Effector memory CD8-positive, alpha-beta T cell (primary cell): ENCODE measurements at regions not wholly inside any gene's neighbourhood (a gene's known extent, or its start where the extent isn't known, plus 50 kb on each side); places are given as distances from the start of the nearest gene placed in this dataset.
"Not testable (repeated sequence)": the region's sequence is repeated elsewhere in the genome, so short reads cannot be mapped to it uniquely, and the experiment has no call there.

Source experiments
- ATAC-seq: fragments of 150-1000 bp; cut with Tn5 transposase; replicated peaks from 2 replicates; pipeline ENCODE4 v1.10.0; 2021; ENCODE audit warnings: mild to moderate bottlenecking, moderate library complexity
- DNase-seq, 3 experiments: peaks; one replicate each; pipeline ENCODE4 v3.0.0; 2021
- H3K27ac Mint-ChIP-seq, 2 donors: one replicate each; pipeline ENCODE4 v1.8.0; 2022; ENCODE audit warnings: mild to moderate bottlenecking in 2 of 2, mixed read lengths in 2 of 2, moderate library complexity in 2 of 2
- H3K27me3 Mint-ChIP-seq, 2 donors: one replicate each; pipeline ENCODE4 v1.8.0; 2022; ENCODE audit warnings: mixed read lengths in 2 of 2
- H3K36me3 Mint-ChIP-seq: one replicate; pipeline ENCODE4 v1.8.0; 2022; ENCODE audit warnings: mild to moderate bottlenecking, moderate library complexity, mixed read lengths; ENCODE audit not compliant: insufficient read depth
- H3K4me1 Mint-ChIP-seq, 2 donors: one replicate each; pipeline ENCODE4 v1.8.0; 2022; ENCODE audit warnings: low read depth in 2 of 2, mixed read lengths in 2 of 2
- H3K4me3 Mint-ChIP-seq, 2 donors: one replicate each; pipeline ENCODE4 v1.8.0; 2022; ENCODE audit warnings: mild to moderate bottlenecking in 2 of 2, mixed read lengths in 2 of 2, moderate library complexity in 2 of 2
- H3K9me3 Mint-ChIP-seq, 2 donors: one replicate each; pipeline ENCODE4 v1.8.0; 2022; ENCODE audit warnings: mixed read lengths in 2 of 2

DNA sequence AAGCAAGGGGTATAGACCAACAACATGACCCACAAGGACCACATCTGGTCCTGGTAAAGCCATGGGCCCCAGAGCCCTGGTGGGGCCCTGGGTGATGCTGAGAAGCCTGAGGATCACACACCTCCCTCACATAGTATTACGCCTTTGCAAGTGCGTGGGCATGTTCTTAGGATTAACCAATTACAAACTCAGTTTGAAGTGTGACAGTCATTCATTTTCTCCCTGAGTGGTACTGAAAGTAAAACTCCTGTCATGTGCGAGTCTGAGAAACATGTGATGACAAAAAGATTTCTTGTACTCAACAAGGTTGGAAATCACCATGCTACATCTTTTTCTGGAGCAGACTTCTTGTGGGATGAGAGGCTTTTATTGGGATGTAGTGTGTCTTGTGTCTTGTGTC lies 315.3 kb upstream of the DUSP10 start:
- no peak overlapping the region for H3K27ac Mint-ChIP-seq
- no peaks in the 10 kb centered on the region for H3K9me3 Mint-ChIP-seq
- DNase-seq (no peak), ATAC-seq (no peak)
- no peaks in the 10 kb centered on the region for H3K36me3 Mint-ChIP-seq
- no peaks in the 10 kb centered on the region for H3K4me1 Mint-ChIP-seq
- peaks cover 0 to 6% of the 10 kb centered on the region in 2 donors for H3K27me3 Mint-ChIP-seq
- H3K4me3 Mint-ChIP-seq, result no peak overlapping the region

DNA sequence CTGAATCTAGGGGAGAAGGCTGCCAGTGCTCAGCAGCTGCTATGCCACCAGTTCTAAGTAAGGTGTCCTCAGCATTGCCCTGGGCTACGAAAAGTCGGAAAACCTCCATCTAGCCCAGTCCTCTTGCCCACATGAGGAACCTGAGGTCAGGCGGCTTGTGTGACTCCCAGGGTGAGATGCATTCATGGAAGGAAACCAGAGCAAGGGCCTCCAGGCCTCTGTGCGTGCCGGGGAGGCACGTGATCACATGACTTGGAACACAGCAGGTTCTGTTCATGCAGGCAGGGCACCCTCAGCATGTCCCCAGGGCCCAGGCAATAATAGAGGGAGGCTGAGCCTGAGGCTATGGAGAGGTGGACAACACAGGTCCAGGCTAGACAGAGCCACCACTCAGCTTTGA lies 312.5 kb upstream of the DUSP10 start:
- peaks cover 3% of the 10 kb centered on the region for H3K36me3 Mint-ChIP-seq
- ATAC-seq (no peak), DNase-seq (no peak)
- no peak overlapping the region for H3K4me3 Mint-ChIP-seq
- H3K4me1 Mint-ChIP-seq, result no peaks in the 10 kb centered on the region
- no peaks in the 10 kb centered on the region for H3K9me3 Mint-ChIP-seq
- peaks cover 0 to 6% of the 10 kb centered on the region in 2 donors for H3K27me3 Mint-ChIP-seq
- no peak overlapping the region for H3K27ac Mint-ChIP-seq

DNA sequence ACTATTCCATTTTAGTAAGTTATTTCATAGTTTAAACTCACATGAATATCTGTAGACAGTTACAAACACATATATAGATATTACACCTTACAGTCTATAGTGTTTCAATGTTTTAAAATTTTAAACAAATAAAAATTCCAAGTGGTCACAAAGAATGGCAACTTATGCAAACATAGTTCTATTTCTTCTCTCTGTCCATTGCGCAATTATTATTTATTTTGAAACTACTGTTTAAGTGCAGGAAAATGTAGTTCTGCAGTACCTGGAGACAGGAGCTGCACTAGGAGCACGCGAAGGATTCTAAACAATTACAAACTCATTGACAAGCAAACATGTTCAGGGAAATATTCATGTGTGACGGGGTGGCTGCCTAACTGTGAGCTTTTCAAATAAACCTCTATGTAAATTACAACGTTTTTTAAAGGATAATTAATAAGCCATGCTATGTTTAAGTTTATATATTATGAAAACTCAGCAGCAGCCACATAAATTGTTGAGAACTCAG lies 312.0 kb upstream of the DUSP10 start:
- peaks cover 1 to 2% of the 10 kb centered on the region in 2 donors for H3K4me1 Mint-ChIP-seq
- peaks cover 0 to 6% of the 10 kb centered on the region in 2 donors for H3K27me3 Mint-ChIP-seq
- H3K27ac Mint-ChIP-seq, result no peak overlapping the region
- DNase-seq (no peak), ATAC-seq (no peak)
- H3K36me3 Mint-ChIP-seq, result peaks cover 3% of the 10 kb centered on the region
- H3K4me3 Mint-ChIP-seq, result no peak overlapping the region
- H3K9me3 Mint-ChIP-seq, result no peaks in the 10 kb centered on the region

DNA sequence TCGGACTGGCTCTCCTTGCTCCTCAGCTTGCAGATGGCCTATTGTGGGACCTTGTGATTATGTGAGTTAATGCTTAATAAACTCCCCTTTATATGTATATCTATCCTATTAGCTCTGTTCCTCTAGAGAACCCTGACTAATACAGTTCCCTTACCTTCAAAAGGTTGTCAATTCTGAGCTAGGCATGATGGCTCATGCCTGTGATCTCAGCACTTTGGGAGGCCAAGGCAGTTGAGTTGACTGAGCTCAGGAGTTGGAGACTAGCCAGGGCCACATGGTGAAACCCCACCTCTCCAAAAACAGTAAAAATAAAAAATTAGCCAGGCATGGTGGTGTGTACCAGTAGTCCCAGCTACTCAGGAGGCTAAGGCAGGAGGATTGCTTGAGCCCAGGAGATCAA lies 309.4 kb upstream of the DUSP10 start:
- not testable (repeated sequence) for H3K27me3 Mint-ChIP-seq, DNase-seq, H3K36me3 Mint-ChIP-seq, H3K4me3 Mint-ChIP-seq, H3K9me3 Mint-ChIP-seq, H3K27ac Mint-ChIP-seq, ATAC-seq
- H3K4me1 Mint-ChIP-seq, result peaks cover 18 to 22% of the 10 kb centered on the region in 2 donors

DNA sequence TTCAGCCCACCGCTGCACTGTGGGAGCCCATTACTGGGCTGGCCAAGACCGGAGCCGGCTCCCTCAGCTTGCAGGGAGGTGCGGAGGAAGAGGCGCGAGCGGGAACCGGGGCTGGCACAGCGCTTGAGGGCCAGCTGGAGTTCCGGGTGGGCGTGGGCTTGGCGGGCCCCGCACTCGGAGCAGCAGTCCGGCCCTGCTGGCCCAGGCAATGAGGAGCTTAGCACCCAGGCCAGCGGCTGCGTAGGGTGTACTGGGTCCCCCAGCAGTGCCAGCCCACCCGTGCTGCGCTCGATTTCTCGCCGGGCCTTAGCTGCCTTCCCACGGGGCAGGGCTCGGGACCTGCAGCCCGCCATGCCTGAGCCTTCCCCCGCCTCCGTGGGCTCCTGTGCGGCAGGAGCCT lies 307.8 kb upstream of the DUSP10 start:
- ATAC-seq, H3K27ac Mint-ChIP-seq: not testable (repeated sequence)

DNA sequence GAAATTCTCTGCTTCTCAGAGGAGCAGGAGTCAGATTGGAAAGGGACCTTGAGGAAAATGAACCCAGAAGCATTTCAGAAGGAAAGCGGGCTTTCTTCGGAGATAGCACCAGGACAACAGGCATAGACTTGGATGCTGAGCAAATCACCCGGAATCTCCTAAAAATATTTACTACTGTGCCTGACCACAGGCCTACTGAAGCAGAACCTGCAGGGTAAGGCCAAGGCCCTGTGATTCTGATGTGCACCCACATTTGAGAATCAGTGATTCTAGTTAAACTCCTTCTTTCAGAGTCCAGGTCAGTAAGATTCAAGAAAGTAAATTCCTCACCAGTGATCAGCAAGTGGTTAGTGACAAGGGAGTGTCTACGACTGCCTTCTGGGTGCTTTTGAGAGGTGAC lies 307.3 kb upstream of the DUSP10 start:
- Mint-ChIP-seq H3K27me3 (no peaks in the 10 kb centered on the region), H3K36me3 (peaks cover 3% of the 10 kb centered on the region), H3K4me3 (no peak overlapping the region), H3K27ac (peak overlapping the region in 1 of 2 donors; percentile 68), H3K9me3 (no peaks in the 10 kb centered on the region), H3K4me1 (peaks cover 22 to 23% of the 10 kb centered on the region in 2 donors)
- DNase-seq (no peak), ATAC-seq (no peak)

More for the DNA sequence above, 307.8 kb upstream of the DUSP10 start:
- not testable (repeated sequence) for H3K4me3 Mint-ChIP-seq, H3K36me3 Mint-ChIP-seq, H3K9me3 Mint-ChIP-seq, DNase-seq, H3K27me3 Mint-ChIP-seq
- H3K4me1 Mint-ChIP-seq, result peaks cover 22 to 23% of the 10 kb centered on the region in 2 donors

DNA sequence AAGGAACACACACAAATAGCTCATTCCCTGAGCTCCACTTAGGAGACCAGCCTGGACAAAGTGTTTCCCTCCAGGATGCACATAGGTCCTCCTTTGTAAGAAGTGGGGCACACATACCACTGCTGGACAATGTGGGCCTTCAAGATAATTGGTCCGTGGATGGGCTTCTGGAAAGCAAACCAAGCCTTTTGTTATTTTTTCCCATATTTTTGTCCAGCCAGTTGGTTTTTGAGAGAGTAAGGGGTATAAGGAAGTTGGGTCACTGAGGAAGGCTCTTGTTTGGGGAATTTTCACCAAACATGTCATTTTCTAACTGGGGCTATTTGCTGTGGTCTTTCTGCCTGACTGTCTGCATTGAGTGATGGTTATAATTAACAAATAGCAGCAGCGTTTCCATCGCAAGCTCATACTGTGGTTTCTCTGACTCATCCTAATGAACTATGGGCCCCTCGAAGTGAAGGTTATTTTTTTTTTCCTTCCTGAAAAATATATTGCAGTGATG lies 306.3 kb upstream of the DUSP10 start:
- DNase-seq (no peak), ATAC-seq (peak; percentile 35)
- H3K27ac Mint-ChIP-seq, result peak overlapping the region; percentile 41 to 68

DNA sequence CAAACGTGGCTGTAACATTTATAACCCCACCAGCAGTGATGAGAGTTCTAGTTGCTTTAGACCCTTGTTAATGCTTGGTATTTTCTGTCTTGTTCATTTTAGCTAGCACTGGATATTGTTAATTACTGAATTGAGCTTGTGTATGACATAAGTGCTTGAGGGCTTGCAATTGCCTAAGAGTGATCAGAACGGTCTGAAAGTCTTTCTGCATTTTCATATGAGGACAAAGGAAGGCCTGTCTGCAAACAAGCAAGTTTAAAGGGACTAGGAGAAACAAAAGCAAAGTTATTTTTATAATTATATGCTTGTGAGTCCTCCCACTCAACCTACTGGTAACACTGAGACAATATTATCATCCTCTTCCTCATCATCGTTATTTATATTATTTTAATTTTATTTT lies 305.5 kb upstream of the DUSP10 start:
- H3K4me3 Mint-ChIP-seq, result no peak overlapping the region
- peaks cover 3% of the 10 kb centered on the region for H3K36me3 Mint-ChIP-seq
- H3K27ac Mint-ChIP-seq, result peak overlapping the region; percentile 5 to 60
- ATAC-seq (no peak), DNase-seq (no peak)
- H3K27me3 Mint-ChIP-seq, result no peaks in the 10 kb centered on the region
- H3K9me3 Mint-ChIP-seq, result no peaks in the 10 kb centered on the region
- peaks cover 22 to 23% of the 10 kb centered on the region in 2 donors for H3K4me1 Mint-ChIP-seq

More for the DNA sequence above, 306.3 kb upstream of the DUSP10 start:
- Mint-ChIP-seq H3K4me1 (peaks cover 22 to 23% of the 10 kb centered on the region in 2 donors), H3K27me3 (no peaks in the 10 kb centered on the region), H3K4me3 (no peak overlapping the region), H3K9me3 (no peaks in the 10 kb centered on the region), H3K36me3 (peaks cover 3% of the 10 kb centered on the region)

DNA sequence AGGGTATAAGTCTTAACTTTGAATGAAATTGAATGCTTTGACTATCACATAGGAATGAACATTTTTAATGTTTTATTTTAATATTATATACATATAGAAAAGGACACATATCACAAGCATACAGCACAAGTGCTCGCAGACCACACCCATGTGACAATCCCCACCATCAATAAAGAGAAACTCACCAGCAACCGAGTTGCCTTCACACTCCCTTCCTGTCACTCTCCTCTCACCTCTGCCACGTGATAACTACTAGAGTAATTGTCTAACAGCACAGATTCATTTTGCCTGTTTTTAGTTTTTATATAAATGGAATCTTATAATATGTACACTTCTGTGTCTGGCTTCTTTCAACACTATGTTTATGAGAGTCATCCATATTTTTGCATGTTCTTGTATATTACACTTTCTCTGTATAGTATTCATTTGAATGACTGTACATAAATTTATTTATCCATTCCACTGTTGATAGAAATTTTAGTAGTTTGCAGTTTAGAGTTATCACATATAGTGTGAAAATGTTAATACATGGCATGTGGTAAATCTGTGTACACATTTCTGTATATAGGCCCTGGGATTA lies 304.9 kb upstream of the DUSP10 start:
- no peaks in the 10 kb centered on the region for H3K9me3 Mint-ChIP-seq
- H3K27ac Mint-ChIP-seq, result peak overlapping the region; percentile 5 to 60
- peaks cover 22 to 23% of the 10 kb centered on the region in 2 donors for H3K4me1 Mint-ChIP-seq
- H3K27me3 Mint-ChIP-seq, result no peaks in the 10 kb centered on the region
- H3K36me3 Mint-ChIP-seq, result peaks cover 3% of the 10 kb centered on the region
- H3K4me3 Mint-ChIP-seq, result no peak overlapping the region
- ATAC-seq (peak; percentile 67), DNase-seq (no peak)

DNA sequence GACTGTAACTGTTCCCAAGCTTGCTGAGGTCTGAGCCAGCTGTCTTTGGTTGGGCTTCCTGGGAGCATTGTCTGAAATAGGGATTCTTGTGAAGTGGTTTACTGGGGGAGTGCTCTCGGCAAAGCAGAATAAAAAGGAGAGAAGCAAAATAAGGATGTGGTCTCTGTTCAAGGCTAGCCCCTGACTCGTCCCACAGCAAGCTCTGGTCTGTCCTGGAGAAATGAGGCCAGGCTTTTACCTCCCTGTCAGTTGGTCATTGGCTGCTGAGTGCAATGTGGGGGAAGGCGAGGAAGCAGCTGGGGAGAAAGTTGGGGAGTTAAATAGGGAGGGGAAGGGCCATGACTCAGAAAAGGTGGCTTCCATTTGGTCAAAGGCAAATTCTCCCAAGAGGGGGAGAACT lies 303.9 kb upstream of the DUSP10 start:
- Mint-ChIP-seq H3K4me3 (no peak overlapping the region), H3K4me1 (peaks cover 22 to 23% of the 10 kb centered on the region in 2 donors), H3K9me3 (no peaks in the 10 kb centered on the region), H3K27me3 (no peaks in the 10 kb centered on the region), H3K27ac (no peak overlapping the region), H3K36me3 (peaks cover 3% of the 10 kb centered on the region)
- DNase-seq (no peak), ATAC-seq (no peak)

DNA sequence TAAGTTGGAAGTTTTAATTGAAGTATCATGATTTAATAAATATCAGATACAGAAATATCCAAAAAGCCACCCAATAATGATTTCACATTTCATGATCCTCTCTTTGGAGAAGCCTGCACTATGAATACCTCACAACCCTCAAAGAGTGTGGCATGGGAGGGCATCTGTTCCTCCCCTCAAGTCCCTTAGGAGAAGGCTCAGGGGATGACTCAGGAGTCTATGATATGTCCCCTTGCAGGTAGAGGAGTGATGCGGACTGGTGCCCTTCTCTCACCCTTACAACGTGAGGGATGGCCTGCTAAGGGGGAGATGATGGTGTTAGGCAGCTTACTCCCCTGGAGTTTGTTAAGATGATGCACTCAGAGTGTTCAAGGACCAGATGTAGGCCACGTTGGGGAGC lies 303.3 kb upstream of the DUSP10 start:
- Mint-ChIP-seq H3K27me3 (no peaks in the 10 kb centered on the region), H3K36me3 (no peaks in the 10 kb centered on the region), H3K4me1 (peaks cover 22 to 23% of the 10 kb centered on the region in 2 donors)

DNA sequence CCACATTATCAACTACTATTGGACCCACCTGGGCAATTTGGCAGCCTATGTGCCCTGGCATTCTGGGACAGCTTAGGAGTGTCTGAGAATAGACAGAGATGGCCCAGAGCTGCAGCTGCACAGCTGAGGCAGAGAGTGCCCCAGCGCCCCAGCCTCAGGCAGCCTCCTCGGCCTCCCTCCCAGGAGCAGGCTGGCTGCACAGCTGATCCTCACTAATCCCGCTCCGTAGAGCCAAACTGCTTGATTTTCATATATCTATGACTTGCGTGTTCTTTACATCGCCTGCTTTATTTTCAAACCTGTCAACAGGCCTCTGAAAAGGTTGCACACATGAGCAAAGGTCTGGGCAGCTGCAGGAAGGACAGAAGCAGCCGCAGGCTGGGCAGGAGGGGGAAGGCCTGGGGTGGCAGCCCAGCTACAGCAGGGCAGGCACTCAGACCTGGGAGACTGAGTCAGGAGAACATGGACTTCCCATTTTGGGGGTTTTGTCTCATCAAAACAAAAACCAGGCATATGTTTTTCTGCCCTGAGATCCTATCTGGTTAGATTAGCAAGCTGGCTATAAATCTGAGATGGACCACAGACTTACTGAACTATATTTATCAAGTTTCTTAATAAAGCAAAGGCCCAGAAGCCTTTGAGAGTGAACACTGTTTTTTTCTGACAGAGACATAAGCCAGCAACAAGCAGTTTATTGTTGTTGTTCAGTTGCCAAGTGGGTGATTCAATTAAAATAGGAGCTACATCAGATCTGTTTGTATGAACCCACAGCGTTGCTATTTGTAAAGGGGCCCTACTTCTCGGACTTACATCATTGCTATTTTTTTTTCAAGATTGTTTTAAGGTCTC lies 301.8 kb upstream of the DUSP10 start:
- no peak for DNase-seq
- Mint-ChIP-seq H3K27me3 (no peaks in the 10 kb centered on the region), H3K4me1 (peaks cover 19% of the 10 kb centered on the region in 2 donors), H3K36me3 (no peaks in the 10 kb centered on the region), H3K27ac (no peak overlapping the region), H3K4me3 (no peak overlapping the region), H3K9me3 (no peaks in the 10 kb centered on the region)
- ATAC-seq, result no peak

More for the DNA sequence above, 303.3 kb upstream of the DUSP10 start:
- Mint-ChIP-seq H3K4me3 (no peak overlapping the region), H3K27ac (no peak overlapping the region), H3K9me3 (no peaks in the 10 kb centered on the region)
- ATAC-seq (no peak), DNase-seq (no peak)

DNA sequence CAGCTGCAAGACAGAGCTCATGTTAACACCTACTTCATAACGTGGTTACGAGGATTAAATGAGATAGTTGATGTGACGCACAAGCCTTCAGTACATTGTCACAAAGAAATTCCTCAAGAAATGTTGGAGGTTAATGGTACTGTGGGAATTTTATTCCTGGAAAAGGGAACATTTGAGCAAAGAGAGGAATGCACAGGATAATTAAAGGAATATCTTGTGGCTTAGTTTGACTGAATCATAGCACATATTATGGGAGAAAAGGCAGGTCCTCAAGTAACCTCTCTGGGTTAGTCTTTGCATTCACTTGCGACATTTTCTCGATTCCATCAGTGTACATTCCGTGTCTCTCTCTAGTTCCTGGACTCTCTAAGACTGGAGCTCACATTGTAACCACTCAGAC lies 300.2 kb upstream of the DUSP10 start:
- Mint-ChIP-seq H3K27ac (no peak overlapping the region), H3K4me1 (peaks cover 6 to 10% of the 10 kb centered on the region in 2 donors), H3K36me3 (no peaks in the 10 kb centered on the region), H3K4me3 (no peak overlapping the region), H3K9me3 (no peaks in the 10 kb centered on the region), H3K27me3 (peaks cover 0 to 4% of the 10 kb centered on the region in 2 donors)
- ATAC-seq (no peak), DNase-seq (no peak)

DNA sequence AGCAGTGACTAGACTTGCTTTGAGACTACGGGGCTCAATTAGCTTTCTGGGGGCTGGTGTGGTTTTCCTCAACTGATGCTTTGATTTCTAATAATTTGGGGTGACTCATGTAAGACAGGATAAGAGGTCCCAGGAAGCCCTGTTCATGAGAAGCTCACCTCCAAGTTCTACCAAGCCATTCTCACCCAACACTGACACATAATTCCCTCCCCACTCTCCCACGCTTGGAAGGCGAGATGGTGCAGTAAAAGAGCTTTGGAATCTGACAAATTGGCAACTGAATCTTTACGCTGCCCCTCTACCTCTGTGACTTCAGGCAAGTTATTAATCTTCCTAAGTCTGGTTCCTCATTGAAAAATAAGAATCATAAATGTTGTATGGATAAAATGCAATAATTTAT lies 299.1 kb upstream of the DUSP10 start:
- Mint-ChIP-seq H3K4me1 (peaks cover 0 to 5% of the 10 kb centered on the region in 2 donors), H3K36me3 (no peaks in the 10 kb centered on the region), H3K4me3 (no peak overlapping the region), H3K9me3 (no peaks in the 10 kb centered on the region), H3K27ac (no peak overlapping the region), H3K27me3 (peaks cover 0 to 11% of the 10 kb centered on the region in 2 donors)
- DNase-seq, result no peak
- no peak for ATAC-seq
